ENCODE measurements at regions not wholly inside any gene's neighbourhood (a gene's known extent, or its start where the extent isn't known, plus 50 kb on each side); places are given as distances from the start of the nearest gene placed in this dataset.

- WGBS (ENCODE audit: low lambda C conversion rate, missing lambda C conversion rate): 57% methylated on average over 3 of the region's 3 CpGs
- Histone ChIP-seq H3K36me3 (replicated peaks; ENCODE audit: insufficient read depth, low read depth) (no peaks in the 10 kb centered on the region), H2AFZ (no peak overlapping the region), H3K9me2 (replicated peaks; ENCODE audit: insufficient read depth) (no peaks in the 10 kb centered on the region), H3K4me1 (ENCODE audit: insufficient read depth) (no peaks in the 10 kb centered on the region), H3K27ac (no peak overlapping the region), H3K4me3 (no peak overlapping the region), H4K20me1 (ENCODE audit: insufficient read depth, poor library complexity, severe bottlenecking) (no peaks in the 10 kb centered on the region), H3K4me2 (no peak overlapping the region), H3K27me3 (no peaks in the 10 kb centered on the region), H3K79me2 (no peaks in the 10 kb centered on the region), H3K9me3 (ENCODE audit: low read depth) (no peaks in the 10 kb centered on the region)
- TF ChIP-seq EZH2phosphoT487 (IDR thresholded peaks at IDR 0.05; ENCODE audit: low read depth, severe bottlenecking, unreplicated experiment): no peak
- TF ChIP-seq EZH2 (IDR thresholded peaks at IDR 0.05; ENCODE audit: borderline replicate concordance): no peak
- TF ChIP-seq CTCF (IDR thresholded peaks at IDR 0.05; ENCODE audit: poor library complexity): no peak
- no peak for DNase-seq (ENCODE audit: low spot score)
These were observed 617.3 kb downstream of the RPL10L start for GRCh38 chr14:46034305-46034704.

- Histone ChIP-seq H3K79me2 (no peaks in the 10 kb centered on the region), H3K9me2 (replicated peaks; ENCODE audit: insufficient read depth) (no peaks in the 10 kb centered on the region), H3K9me3 (ENCODE audit: low read depth) (no peaks in the 10 kb centered on the region), H3K27ac (no peak overlapping the region), H3K4me1 (ENCODE audit: insufficient read depth) (no peaks in the 10 kb centered on the region), H3K36me3 (replicated peaks; ENCODE audit: insufficient read depth, low read depth) (no peaks in the 10 kb centered on the region), H3K4me3 (no peak overlapping the region), H3K4me2 (no peak overlapping the region), H3K27me3 (no peaks in the 10 kb centered on the region), H4K20me1 (ENCODE audit: insufficient read depth, poor library complexity, severe bottlenecking) (no peaks in the 10 kb centered on the region), H2AFZ (no peak overlapping the region)
- no peak for DNase-seq (ENCODE audit: low spot score)
- TF ChIP-seq CTCF (IDR thresholded peaks at IDR 0.05; ENCODE audit: poor library complexity) (no peak), EZH2phosphoT487 (IDR thresholded peaks at IDR 0.05; ENCODE audit: low read depth, severe bottlenecking, unreplicated experiment) (no peak), EZH2 (IDR thresholded peaks at IDR 0.05; ENCODE audit: borderline replicate concordance) (no peak)
- 67% methylated on average over 1 of the region's 1 CpG for WGBS (ENCODE audit: low lambda C conversion rate, missing lambda C conversion rate)
These were observed 632.6 kb downstream of the RPL10L start for GRCh38 chr14:46018846-46019420.

- Histone ChIP-seq H3K9me3 (ENCODE audit: low read depth) (no peaks in the 10 kb centered on the region), H3K9me2 (replicated peaks; ENCODE audit: insufficient read depth) (no peaks in the 10 kb centered on the region), H2AFZ (no peak overlapping the region), H3K4me3 (no peak overlapping the region), H3K79me2 (no peaks in the 10 kb centered on the region), H3K27me3 (no peaks in the 10 kb centered on the region), H3K4me2 (no peak overlapping the region), H4K20me1 (ENCODE audit: insufficient read depth, poor library complexity, severe bottlenecking) (no peaks in the 10 kb centered on the region), H3K36me3 (replicated peaks; ENCODE audit: insufficient read depth, low read depth) (no peaks in the 10 kb centered on the region), H3K4me1 (ENCODE audit: insufficient read depth) (no peaks in the 10 kb centered on the region), H3K27ac (no peak overlapping the region)
- no peak for DNase-seq (ENCODE audit: low spot score)
- TF ChIP-seq CTCF (IDR thresholded peaks at IDR 0.05; ENCODE audit: poor library complexity): no peak
- no peak for TF ChIP-seq EZH2phosphoT487 (IDR thresholded peaks at IDR 0.05; ENCODE audit: low read depth, severe bottlenecking, unreplicated experiment)
- no peak for TF ChIP-seq EZH2 (IDR thresholded peaks at IDR 0.05; ENCODE audit: borderline replicate concordance)
- WGBS (ENCODE audit: low lambda C conversion rate, missing lambda C conversion rate): 95% methylated on average over 3 of the region's 3 CpGs
These were observed 643.2 kb downstream of the RPL10L start for GRCh38 chr14:46008348-46008747.

- no peak for TF ChIP-seq EZH2phosphoT487 (IDR thresholded peaks at IDR 0.05; ENCODE audit: low read depth, severe bottlenecking, unreplicated experiment)
- no peak for TF ChIP-seq CTCF (IDR thresholded peaks at IDR 0.05; ENCODE audit: poor library complexity)
- no peak for TF ChIP-seq EZH2 (IDR thresholded peaks at IDR 0.05; ENCODE audit: borderline replicate concordance)
- Histone ChIP-seq H3K27me3 (no peaks in the 10 kb centered on the region), H3K9me2 (replicated peaks; ENCODE audit: insufficient read depth) (no peaks in the 10 kb centered on the region), H3K4me1 (ENCODE audit: insufficient read depth) (no peaks in the 10 kb centered on the region), H4K20me1 (ENCODE audit: insufficient read depth, poor library complexity, severe bottlenecking) (no peaks in the 10 kb centered on the region), H3K9me3 (ENCODE audit: low read depth) (no peaks in the 10 kb centered on the region), H3K4me2 (no peak overlapping the region), H2AFZ (no peak overlapping the region), H3K4me3 (no peak overlapping the region), H3K27ac (no peak overlapping the region), H3K79me2 (no peaks in the 10 kb centered on the region), H3K36me3 (replicated peaks; ENCODE audit: insufficient read depth, low read depth) (no peaks in the 10 kb centered on the region)
- DNase-seq (ENCODE audit: low spot score): no peak
- 73% methylated on average over 2 of the region's 2 CpGs for WGBS (ENCODE audit: low lambda C conversion rate, missing lambda C conversion rate)
These were observed 653.0 kb downstream of the RPL10L start for GRCh38 chr14:45998554-45998953.
